ENCODE measurements at regions not wholly inside any gene's neighbourhood (a gene's known extent, or its start where the extent isn't known, plus 50 kb on each side); places are given as distances from the start of the nearest gene placed in this dataset.
A peak's percentile ranks its signal among the peaks of the same experiment; 100 is the strongest.
"Not testable (repeated sequence)": the region's sequence is repeated elsewhere in the genome, so short reads cannot be mapped to it uniquely, and the experiment has no call there.

DNA sequence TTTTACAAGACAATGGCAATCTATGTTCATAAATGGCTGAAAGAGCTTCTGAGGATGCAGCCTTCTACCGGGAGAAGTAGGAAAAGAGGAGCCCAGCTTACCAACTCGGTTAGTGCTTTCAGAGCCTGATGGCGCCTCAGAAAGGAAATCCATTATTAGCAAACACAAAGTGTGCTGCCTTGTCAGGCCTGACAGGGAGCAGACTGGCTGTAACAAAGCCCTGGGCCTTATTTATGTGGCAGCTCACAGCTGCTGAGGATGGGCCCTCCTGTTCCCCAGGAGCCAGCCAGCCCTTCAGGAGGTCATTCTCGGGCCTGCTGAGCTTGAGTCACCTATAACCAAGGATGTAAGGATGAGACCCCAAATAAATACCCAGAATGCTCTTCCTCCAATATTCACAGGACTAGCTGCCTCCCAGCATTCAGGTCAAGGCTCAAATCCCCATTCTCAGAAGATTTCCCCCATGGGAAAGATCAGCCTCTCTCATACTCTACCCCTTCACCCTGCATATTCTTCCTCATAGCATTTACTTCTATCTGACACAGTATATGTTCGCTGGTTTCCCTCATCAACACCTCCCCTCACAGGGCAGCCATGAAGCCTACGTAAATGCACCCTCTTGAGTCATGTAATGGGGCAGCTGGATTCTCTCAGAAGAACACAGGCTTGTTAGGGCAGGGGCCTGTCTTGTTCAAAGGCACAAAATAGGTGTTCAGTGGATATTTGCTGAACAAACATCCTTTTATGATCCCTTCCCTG, 227.0 kb upstream of the RASGEF1B start:
- no peak for DNase-seq

DNA sequence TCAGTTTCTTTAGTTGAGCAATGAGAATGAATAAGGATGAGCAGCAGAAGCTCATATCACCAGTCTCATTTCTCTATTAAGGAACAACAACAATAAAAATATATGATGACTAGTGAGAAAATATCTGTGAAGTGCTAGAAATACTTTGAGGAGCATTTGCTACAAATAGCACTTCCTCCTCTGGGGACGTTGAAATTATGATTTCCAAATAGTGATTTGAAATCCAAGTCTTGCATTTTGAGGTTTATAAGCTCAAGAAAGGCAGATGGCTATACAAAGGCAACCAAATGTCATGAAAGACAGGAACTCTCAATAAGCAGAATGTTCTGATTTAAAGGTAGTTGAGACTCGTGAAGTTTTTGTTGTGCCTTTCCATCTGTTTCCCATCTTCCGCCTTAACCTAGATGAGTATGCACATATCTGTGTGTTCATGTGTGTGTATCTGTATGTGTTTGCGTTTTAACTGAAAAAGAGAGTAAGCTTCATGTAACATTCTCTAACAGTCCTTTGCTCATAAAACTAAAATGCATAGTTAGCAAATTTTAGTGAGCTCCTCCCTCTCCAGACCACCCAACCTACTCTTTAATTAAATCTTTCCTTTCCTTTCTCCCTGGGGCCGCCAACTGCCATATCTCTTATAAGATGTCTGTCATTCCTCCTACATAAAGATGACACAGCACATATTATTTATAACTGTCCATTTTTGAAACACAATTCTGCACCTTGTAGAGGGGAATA, 222.6 kb upstream of the RASGEF1B start:
- no peak for DNase-seq

DNA sequence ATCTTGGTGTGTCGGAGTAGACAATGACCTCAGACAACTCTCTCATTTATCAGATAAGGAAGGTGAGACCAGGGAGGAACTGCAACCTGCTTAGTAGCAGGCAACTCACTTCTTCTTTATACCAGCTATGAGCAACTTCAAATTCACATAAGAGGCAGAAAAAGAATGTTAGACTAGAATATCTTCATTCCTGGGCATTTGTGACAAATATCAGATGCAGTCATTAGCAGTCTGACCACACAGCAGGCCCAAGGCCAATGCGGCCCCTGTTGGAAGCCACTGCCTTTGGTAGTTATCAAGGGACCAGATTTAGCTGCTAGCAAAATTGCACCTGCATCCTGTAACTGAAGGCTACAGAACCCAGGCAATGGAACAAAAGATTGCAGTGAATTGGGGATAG, 219.2 kb upstream of the RASGEF1B start:
- DNase-seq, result no peak

DNA sequence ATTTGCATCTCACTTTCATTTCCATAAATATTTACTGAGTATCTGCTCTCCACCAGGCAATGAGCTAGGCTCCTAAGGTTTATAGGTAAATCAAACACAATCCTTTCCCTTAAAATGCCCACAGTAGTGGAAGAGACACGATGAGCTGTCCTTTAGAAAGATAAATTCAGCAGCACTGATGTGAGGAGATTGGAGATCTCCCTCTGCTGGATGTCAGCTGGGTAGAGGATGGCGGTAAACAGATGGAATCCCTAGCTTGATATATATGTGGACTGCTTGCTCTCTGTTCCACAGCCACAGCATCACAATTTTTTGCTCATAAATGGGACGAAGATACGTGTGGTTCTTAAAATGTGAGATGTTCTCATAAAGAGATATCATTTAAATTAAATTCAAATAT, 216.4 kb upstream of the RASGEF1B start:
- DNase-seq, result peak in 1 of 2 donors; percentile 1

DNA sequence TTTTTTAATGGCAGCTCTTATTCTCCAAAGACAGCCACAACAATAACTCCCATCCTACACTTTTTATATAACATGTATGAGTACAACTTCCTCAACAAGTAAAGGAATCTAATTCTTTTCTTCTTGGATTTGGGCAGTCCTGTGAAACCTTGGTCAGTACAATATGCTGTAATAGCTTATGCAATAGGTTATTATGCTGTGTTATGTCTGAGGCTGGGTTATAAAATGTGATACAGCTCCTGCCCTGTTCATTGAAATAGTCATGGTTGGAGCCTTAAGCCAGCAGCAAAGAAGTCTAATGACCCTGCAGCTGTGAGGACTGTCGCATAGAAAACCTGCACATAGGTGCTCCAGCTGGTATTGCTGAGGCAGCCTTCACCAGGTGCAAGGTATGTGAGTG, 215.8 kb upstream of the RASGEF1B start:
- DNase-seq, result no peak

DNA sequence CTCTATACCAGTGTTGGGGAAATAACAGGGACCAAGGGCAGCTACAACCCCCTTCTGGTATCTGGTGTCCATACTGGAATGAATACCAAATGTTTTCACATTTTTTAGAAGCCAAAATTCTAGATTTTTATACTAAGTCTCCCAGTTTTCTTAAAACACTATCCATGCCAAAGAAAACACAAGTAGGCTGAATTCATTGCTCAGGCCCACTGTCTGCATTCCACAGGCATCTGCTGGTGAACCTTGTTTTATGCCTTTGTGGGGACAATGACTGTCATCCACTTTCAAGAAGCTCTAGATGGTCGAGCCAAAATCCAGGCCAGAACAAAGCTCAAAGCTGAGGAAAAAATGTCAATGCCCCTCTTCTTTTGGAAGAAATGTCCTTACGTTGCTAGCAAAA, 213.4 kb upstream of the RASGEF1B start:
- DNase-seq, result no peak

DNA sequence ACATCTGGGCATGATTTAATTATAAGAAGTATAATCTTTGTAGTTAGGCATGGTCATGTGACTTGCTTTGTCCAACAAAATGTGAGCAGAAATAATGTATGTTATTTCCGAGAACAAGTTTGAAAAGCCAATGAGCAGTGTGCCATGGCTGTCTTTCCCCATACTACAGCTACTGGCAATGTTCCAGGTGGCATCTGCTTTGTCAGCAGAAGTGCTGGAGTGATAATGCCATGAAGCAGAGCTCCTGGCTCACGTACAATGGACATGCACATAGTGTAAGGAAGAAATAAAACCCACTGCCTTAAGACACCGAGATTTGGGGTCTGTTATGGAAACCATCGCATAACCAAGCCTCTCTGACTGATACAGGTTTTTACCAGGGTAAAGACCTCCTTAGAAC, 212.6 kb upstream of the RASGEF1B start:
- no peak for DNase-seq

DNA sequence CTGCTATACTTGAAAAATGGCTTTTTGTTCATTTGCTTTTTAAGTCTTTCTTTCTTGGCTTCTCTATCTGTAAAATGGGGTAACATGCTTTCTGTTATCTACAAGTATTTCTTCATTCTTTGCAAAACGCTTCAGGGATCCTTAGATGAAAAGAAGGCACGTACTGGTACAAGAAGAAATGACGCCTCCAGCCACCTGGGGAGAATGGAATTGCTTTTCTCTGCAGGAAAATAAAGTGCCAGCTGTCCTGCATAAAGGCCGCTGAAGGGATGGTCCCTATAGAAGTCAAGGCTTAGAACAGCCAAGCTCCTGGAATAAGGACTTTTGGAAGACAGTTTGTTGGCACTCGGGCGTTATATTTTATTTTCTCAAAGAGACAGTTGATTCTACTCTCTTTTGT, 210.8 kb upstream of the RASGEF1B start:
- no peak for DNase-seq

DNA sequence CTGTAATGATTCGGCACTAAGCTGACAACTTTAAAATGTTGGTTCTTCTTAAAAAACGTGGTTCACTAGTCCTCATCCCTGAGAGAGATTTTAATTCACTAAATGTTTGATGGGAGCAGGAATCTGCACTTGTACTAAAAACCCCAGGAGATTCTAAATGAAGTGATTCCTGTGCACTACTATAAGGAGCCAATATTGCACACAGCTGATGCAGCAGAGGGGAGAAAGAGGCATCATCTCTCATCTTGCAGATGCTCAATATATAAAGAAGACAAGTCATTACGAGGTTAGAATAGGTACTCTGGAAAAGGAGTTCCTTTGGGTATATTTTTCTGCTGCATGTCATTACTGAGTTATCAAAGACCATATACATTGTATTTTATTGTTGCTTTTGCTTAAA, 207.6 kb upstream of the RASGEF1B start:
- no peak for DNase-seq

DNA sequence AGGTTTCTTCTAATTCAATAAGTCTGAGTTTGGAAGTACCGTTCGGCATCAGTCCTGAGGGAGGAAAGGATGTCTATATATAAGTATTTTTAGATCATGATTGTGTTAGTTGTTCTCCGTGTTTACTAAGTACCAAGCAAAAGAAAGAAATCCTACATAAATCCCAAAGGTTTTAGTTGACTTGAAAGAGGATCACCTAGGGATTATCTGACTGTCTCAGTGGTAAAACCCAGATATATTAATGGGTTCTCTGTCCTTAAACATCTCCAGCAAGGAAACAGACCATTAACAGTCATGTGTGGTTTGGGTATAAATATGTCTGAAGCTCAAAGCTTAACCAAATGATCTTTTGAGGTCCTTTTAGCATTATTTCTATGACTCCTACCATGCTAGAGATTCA, 207.1 kb upstream of the RASGEF1B start:
- no peak for DNase-seq

DNA sequence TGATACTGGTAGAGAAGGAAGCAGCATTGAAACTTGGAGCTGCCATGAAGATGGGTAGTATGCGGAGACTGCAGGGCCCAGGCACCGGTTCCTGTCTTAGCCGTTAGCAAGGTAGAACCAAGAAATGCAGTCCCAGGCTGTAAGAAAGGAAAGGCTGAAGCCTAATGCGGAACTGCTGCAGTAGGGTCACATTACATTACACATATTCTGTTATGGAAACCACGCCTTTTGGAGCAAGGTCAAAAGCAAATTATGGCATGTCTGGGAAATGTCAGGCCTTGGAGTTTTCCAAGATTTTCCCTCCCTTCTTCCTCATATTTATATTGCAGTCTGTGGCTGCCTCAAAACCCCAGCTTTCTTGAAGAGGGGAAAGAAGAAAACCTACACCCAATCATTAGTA, 204.8 kb upstream of the RASGEF1B start:
- no peak for DNase-seq

DNA sequence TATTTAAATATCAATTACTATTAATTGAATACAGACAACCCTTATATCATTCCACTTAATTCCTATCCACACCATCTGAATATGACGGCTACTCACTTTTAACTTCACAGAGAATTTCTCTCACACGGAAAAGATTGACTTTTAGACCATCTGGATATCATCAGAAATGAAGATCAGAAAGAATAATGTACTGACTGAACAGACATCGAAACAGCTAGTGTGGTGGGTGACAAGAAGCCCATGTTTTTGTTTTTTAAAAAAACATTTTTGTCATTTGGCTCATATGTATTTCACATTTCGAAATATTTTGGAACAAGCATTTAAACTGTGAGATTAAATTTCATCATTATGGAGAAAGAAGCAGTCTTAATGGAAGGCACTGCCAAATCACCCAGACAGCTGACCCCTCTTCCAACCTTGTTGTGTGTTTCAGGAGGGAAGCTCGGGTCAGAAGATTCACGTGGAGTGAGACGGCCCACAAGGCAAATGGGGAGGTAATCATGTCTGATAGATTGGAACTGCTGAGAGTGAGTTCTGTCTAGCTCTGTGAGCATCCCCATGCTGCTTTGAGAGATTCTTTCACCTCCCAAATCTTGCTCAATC, 204.2 kb upstream of the RASGEF1B start:
- DNase-seq, result no peak

DNA sequence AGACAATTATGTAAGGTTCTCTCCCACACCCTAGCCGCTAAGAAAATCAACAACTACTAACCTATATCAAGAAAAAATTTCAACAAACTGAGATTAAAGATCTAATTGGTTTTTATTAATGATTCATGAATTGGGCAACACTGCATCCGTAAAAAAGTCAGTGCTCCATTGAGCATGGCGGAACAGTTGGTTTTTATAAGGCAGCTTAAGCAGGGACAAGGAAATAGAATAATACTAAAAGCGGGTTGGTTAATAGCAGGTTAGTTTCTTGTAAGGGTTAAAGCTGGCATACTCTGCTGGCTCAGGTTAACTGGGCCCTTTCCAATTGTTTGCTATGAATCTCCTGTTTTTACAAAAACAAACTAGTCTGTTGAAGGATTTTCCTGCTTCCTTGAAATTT, 202.3 kb upstream of the RASGEF1B start:
- DNase-seq, result no peak

DNA sequence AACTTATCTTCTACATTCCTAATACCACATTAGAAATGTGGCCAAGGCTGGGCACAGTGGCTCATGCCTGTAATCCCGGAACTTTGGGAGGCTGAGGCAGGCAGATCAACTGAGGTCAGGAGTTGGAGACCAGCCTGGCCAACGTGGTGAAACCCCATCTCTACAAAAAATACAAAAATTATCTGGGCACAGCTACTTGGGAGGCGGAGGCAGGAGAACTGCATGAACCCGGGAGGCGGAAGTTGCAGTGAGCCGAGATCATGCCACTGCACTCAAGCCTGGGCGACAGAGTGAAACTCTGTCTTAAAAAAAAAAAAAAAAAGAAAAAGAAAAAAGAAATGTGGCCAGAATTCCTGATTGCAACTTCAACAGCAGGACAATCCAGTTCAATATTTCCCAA, 196.6 kb upstream of the RASGEF1B start:
- DNase-seq, result not testable (repeated sequence)

DNA sequence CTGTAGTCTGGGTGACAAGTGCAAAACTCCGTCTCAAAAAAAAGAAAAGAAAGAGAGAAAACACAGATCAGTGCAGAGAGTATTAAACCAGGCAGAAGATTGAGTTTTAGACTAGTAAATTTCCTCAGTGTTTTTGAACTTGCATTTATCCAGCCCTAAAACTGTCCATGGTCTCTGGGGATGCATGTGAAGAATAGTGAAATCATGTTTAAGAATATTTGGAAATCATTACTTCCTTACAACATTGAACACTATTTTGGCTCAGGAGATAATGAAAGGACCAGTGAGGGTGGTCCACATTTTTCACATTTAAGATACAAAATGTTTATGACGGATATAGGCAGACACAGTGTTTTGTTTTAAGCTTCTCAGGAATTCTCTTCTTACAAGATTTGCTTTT, 195.8 kb upstream of the RASGEF1B start:
- no peak for DNase-seq

DNA sequence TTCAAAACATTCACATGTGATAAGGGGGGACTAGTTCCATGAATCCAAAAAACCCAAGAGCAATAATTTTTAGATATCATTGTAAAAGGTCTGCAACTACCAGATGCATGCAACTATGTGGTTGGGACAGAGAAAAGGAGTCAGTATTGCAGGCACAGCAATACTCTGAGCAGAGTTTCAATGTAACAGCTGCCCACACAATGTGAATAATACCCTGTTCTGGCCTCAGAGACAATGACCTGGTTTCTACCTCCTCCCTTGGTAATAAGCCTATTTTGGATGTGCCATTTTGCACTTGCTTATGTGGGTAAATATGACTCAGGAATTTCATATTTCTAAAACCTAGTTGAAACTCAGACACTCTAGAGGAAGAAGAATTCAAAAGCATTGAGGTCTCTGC, 194.8 kb upstream of the RASGEF1B start:
- no peak for DNase-seq

DNA sequence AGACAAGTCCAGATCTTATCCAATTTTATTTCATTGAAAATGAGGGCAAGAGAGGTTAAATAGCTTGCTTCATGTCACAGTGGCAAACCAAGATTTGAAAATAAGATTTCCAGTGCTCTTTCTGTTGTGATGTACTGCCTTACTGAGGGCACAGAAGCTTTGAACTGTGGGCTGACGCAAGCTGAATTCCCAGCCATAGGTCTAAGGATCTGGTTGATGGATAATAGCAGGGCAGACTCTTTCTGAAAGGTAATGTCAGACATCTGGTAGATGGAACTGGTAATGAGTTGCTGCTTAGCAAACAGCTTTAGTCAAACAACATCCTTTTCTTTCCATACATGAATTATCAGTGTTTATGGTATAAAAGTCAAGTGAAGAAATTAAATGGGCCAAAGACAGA, 193.9 kb upstream of the RASGEF1B start:
- DNase-seq, result no peak

DNA sequence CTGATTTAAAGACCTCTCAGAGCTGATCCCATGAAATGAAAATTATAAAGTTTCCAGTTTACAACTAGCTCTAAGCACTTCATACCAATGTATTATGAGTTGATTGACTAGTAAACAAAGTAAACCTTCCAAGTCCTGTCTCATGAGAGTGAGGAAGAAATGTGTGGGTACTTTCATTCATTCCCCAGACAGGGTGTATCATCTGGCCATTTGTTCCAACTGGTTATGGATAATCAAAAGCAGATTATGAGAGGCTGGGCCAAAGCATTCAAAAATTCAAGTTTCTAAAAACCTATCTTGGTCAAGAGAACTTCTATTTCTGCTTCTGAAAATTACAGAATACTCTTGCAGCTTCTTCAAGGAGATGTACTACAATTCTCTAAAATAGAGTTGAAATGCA, 193.3 kb upstream of the RASGEF1B start:
- DNase-seq, result no peak

DNA sequence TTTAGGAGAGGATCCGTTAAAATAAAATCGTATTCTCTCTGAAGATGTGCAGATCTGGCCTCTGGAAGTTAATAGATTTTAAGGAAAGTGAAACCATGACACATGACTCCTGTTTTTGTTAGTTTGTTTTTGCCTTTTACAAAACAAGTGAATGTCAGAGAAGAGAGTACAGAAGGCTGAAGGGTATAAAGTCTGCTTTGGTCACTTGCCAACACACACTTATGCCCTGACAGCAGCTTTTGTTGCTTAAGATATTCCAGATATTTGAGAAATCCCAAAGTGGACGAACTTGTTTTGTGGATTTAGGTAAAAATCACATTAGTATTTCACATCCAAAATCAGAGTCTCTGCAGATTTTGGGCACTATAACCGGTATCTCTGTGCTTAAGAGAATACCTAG, 192.4 kb upstream of the RASGEF1B start:
- no peak for DNase-seq

DNA sequence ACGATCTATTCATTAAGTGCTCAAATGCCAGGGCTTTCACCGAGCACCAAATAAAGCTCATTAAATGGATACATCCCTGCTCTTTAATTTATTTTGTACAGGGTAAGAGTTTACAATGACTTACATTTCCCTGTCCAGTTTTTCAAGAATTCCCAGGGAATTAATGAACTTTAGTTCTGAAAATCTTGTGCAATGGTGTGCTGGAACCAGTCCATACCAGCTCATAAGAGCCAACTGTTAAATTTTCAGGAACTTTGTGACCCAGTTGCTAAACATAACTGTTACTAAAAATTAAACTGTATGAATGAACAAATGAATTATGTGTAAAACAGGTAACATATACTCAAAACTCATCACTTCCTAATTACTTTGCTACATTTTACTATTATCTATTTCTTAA, 191.7 kb upstream of the RASGEF1B start:
- no peak for DNase-seq

DNA sequence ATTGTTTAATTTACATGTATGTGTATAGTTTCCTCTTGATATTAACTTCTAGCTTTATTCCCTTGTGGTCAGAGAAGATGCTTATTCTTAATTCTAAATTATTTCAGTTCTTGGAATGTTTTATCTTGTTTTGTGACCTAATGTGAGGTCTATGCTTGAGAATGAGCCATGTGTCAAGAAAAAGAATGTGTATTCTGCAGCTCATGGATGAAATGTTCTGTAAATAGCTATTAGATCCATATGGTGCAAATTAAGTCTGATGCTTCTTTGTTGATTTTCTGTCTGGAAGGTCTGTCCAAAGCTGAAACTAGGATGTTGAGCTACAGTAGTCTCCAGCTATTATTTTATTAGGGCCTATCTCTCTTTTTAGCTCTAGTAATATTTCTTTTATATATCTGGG, 187.3 kb upstream of the RASGEF1B start:
- DNase-seq, result no peak

DNA sequence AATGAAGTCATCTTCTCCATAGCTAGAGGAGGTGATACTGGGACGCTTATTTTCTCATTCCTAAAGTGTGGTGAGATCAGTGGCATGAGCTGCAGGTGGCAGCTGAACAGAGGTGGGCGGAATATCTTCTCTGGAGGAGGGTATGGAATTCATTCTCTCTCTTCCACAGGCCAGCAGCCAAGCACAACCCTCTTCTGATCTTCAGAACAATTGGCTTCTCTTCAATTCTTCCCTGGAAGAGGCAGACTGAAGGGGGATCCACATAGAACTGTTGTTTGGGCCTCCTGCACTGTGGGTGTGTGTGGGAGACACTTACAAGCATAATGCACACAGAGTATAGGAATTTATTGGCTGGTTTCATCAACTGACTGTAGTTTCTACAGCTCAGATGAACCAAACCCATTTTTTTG, 180.4 kb upstream of the RASGEF1B start:
- no peak for DNase-seq

DNA sequence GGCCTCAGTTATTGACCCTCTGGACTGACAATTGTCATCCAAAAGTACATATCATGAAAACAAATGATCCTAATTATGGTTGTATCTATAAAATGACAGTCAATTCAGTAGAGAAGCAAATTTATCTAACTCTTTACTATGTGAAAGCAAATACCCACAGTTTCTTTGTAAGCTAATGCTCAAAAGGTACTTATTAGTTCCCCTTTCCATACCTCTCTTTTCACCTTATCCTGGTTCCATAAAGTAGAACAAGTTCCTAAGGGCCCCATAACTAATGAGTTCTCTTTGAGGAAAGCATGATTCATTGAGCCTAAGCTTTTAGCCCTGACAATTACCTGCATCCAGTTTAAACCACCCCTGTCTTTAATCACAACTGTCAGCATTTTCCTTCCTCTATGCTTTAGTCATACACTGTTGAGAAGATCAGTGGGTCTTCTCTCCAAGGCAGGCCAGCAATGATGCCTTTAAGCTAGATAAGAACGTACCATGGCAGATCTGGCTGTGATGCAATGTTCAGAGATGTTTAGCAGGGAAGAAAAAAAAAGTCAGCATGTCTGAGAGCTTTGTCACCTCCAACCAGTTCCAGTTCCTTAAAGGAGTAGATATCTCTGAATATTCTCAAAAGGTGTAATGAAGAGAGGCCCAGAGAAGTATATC, 179.7 kb upstream of the RASGEF1B start:
- DNase-seq, result no peak
